ENCODE measurements at regions not wholly inside any gene's neighbourhood (a gene's known extent, or its start where the extent isn't known, plus 50 kb on each side); places are given as distances from the start of the nearest gene placed in this dataset.
"Not testable (repeated sequence)": the region's sequence is repeated elsewhere in the genome, so short reads cannot be mapped to it uniquely, and the experiment has no call there.

DNA sequence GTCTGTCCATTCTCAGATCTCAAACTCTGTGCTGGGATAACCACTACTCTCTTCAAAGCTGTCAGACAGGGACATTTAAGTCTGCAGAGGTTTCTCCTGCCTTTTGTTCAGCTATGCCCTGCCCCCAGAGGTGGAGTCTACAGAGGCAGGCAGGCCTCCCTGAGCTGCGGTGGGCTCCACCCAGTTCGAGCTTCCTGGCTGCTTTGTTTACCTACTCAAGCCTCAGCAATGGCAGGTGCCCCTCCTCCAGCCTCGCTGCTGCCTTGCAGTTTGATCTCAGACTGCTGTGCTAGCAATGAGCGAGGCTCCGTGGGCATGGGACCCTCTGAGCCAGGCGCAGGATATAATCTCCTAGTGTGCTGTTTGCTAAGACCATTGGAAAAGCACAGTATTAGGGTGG, 53.1 kb upstream of the HUNK start:
- not testable (repeated sequence) for DNase-seq

- not testable (repeated sequence) for DNase-seq
Measured at GRCh38 chr21:31814356-31814755, 58.5 kb upstream of the HUNK start.

DNA sequence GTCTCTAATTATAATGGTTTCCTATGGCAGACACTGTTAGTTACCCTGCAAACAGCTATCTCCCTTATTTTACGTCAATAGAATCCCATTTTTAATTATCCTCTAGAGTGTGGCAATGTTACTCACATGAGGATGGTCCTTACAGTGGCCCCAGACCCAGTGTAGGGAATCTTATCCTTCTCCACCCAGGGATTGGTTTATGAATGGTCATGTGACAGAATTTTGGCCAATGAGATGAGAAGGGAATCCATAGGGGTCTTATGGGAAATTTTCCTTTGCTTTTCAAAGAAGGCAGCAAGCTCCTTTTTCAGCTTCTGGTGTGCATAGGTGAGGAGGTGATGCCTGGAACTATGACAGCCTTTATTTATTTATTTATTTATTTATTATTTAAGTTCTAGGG, 59.0 kb upstream of the HUNK start:
- no peak for DNase-seq

GRCh38 chr21:31804008-31804394, 68.8 kb upstream of the HUNK start:
- DNase-seq = no peak

DNA sequence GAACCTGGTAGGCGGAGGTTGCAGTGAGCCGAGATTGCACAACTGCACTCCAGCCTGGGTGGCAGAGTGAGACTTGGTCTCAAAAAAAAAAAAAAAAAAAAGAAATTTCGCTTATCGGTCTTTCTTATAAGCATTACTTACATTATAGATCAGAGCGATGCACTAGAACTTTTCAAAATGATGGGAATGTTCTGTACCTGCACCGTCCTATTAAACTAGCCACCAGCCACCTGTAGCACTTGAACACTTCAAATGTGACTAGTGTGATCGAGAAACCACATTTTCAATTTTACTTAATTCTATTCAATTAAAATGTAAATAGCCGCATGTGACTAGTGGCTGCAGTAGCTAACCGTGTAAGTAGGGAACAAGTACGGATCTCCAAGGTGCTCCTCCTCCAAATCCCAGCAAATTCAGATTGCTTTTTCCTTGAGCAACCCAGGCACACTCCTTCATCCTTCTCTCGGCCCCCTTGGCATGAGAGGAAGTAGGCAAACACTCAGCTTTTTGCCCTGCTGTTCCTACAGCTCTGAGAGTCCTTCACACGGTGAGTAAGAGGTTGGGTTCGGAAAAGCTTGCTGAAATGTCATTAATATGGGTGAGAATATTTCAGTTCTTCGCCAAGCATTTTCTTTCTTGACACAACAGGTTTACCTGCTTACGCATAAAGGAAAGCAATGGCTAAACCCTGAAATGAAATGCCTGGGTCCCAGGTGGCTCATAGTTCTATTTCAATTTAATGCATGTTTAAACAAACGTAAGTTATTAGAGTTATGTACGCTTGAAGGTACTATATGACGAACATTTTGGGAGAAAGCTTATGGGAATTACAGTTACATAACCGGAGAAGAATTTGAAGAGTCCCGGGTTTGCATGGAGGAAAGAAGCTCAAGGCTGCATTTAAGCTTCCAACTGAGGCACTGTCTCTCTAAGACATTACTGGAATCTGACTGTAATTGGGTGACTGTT, 69.5 kb upstream of the HUNK start:
- no peak for DNase-seq

- no peak for DNase-seq
Measured at GRCh38 chr21:31802331-31802730, 70.4 kb upstream of the SCAF4 start.

DNA sequence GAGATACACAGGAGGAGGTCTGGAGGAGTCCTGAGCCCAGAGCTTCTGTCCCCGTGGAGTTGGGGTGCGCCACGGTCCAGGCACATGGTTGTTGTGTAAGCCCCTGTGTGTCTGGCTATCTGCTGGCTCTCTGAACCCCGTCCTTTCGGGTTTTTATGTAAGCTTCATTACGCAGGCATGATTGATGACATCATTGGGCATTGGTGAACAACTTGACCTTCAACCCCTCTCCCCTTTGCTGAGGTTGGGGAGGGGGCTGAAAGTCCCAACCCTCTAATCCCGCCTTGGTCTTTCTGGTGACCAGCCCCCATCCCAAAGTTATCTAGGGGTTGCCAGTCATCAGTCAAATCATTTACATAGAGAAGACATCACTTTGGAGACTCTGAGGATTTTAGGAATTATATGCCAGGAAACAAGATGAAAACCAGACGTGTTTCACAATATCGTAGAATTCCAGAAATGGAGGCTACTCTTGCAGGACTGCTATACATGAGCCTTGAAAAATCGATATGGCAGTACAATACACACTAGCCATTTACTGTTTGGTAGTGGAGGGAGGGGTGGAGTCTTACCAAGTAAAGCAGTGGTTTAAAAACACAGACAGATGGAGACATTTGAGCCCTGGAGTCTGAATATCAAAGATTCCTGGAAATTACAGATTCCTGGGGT, 69.8 kb upstream of the SCAF4 start:
- no peak for DNase-seq

DNA sequence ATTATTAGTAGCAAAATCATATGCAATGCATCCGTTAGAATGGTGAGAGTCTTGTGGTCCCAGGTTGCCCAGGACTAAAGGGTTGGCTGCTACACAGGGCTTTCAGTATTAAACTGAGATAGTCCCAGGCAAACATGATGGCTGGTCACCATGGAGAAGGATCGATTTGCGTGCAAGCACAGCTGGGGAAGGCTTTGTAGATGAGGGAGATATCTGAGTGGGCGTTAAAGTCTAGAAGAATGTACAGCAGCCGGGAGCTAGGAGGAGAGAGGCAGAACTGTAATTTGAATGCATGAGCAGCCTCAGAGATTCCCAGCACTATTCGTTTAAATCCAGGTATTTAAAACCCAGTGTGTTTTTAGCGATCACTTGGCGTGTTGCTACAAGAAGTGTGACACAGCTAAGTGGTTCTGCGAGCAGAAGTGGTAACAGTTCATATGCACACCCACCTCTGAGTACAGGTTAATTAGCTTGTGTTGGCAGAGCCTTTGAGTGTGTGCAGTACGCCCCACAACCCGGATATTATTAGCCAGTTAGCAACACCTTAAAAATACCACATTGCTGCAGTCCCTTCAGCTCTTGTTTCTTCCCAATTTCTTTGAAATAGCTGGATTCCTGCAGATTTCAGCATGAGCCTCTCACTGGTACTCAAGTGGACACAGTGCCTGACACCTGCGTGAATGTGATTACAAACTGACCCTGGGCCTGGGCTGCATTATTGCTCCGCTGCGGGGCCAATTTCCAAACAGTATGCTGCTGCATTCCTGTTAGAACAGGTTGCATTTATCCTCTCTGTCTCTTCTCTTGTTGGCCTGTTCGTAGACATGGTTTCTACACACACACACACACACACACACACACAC, 67.2 kb upstream of the SCAF4 start:
- DNase-seq = no peak

DNA sequence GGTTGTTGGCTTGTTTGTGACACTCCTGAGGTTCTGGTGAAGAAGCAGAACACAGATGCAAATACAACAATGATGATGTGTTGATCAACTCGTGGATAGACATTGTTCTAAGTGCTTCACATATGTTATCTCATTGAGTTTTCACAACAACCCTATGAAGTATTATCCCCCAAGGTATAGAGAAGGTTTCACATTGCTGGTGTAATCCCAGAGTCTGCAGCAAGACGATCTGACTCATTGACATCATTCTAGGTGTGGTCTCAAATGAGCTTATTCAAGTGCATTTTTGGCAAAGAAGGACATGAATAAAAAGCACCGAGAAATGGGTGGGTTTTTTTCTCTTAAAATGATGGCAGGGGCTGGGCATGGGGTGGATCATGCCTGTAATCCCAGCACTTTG, 64.1 kb upstream of the SCAF4 start:
- DNase-seq = no peak

GRCh38 chr21:31790420-31790819, 58.5 kb upstream of the SCAF4 start:
- not testable (repeated sequence) for DNase-seq

DNA sequence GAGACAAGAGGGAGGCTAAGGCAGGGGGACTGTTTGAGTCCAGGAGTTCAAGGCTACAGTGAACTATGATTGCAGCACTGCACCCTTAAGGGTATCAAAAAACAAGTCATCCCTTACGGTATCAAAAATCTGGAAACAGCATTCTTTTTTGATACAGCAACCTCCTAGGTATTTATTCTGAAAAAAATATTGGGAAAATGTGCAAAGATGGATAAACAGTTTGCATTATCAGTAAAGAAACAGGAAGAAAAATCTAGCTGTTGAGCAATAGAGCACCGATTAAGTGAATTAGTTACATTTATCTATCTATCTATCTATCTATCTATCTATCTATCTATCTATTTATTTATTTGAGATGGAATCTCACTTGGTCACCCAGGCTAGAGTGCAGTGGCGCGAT, 56.7 kb upstream of the SCAF4 start:
- no peak for DNase-seq

GRCh38 chr21:31787691-31788090, 55.8 kb upstream of the SCAF4 start:
- DNase-seq = not testable (repeated sequence)

DNA sequence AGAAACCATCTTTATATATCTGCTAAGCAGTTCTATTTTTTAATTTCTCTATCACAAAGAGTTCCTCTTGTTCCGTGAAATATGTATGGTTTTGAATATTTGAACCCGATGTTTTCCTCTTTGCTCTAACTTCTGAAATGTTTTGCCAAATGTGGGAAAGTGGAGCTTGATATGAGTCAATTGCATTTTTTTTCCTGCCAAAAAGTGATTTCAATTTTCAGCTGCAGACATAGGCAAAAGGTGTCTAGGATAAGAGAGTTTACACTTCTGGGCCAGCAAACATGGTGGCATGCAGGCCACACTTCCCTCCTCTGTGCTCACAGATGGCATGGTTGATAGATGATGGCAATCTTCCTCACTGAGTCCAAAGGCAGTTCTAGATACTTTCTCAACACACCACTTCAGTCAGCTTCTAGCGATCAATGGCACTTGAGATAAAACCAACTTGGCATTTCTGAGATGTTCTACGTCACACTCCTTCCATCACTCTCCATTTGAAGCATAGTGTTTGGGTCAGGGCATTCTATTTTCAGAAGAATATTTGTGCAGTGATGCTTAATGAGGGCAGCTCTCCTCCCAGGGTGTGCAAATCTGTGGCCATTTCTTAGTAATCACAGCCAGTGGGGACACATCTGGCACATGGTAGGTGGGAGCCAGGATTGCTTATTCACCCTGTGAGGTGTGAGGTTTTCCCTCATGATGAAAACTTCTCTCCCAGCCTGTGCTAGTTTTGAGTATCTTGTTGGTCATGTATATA, 54.4 kb upstream of the SCAF4 start:
- DNase-seq = no peak

DNA sequence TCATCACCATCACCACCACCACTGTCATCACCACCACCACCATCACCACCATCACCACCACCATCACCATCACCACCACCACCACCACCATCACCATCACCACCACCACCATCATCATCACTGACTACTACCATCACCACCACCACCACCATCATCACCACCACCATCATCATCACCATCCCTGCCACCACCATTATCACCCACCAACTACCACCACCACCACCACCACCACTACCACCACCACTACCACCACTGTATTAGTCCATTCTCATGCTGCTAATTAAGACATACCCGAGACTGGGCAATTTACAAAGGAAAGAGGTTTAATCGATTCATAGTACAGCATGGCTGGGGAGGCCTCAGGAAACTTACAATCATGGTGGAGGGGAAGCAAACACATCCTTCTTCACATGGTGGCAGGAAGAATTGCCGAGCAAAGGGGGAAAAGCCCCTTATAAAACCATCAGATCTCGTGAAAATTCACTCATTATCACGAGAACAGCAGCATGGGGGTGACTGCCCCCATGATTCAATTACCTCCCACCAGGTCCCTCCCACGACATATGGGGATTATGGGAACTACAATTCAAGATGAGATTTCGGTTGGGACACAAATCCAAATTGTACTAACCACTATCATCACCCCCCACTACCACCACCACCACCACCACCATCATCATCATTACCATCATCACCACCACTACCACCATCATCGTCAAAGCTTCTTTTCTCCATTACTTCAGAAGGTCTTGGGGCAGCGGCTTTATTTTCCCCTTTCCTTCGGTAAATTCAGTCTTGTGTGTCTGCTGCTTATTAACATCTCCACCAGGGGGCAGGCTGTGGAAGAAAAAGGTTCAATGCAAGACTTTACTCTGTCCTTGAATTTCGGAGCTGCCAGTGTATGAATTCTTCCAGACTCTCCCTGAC, 53.6 kb upstream of the SCAF4 start:
- DNase-seq = peak; percentile 58

DNA sequence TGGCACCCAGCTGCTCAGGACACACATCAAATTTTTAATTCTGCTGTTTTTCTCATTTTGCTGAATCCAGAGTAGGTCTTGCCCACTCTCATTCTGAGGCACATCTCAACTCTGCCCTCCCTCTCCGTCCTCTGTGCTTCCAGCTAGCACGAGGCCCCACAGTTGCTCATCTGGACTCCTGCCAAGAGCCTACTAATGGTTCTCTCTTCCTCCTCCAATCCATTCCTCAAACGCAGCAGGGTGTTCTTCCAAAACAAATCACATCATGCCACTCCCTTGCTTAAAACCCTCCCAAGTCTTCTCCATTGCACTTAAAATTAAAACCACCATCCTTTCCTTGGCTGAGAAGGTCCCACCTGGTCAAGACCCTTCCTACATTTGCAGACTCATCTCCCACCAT, 49.8 kb upstream of the SCAF4 start:
- DNase-seq = no peak
